Endodermal cell (in vitro differentiated cells): ENCODE measurements at regions not wholly inside any gene's neighbourhood (a gene's known extent, or its start where the extent isn't known, plus 50 kb on each side); places are given as distances from the start of the nearest gene placed in this dataset.
"Not testable (repeated sequence)": the region's sequence is repeated elsewhere in the genome, so short reads cannot be mapped to it uniquely, and the experiment has no call there.

Experiments used
- DNase-seq: peaks from one replicate; pipeline ENCODE4 v3.0.0-alpha.2; 2017
- H3K27ac ChIP-seq: 2 replicates; pipeline ENCODE4 v1.5.1; 2013; ENCODE audit warnings: mild to moderate bottlenecking, low read depth, low read length, moderate library complexity
- H3K27me3 ChIP-seq: 2 replicates; pipeline ENCODE4 v1.6.1; 2013; ENCODE audit warnings: mild to moderate bottlenecking, low read length, moderate library complexity; ENCODE audit not compliant: insufficient read depth, control insufficient read depth, poor library complexity, severe bottlenecking
- H3K36me3 ChIP-seq: 2 replicates; pipeline ENCODE4 v1.7.0; 2013; ENCODE audit warnings: mild to moderate bottlenecking, low read length, moderate library complexity; ENCODE audit not compliant: control insufficient read depth, insufficient read depth
- H3K4me1 ChIP-seq: one replicate; pipeline ENCODE4 v1.7.0; 2013; ENCODE audit warnings: low read length; ENCODE audit not compliant: control insufficient read depth, insufficient read depth
- H3K4me3 ChIP-seq: 2 replicates; pipeline ENCODE4 v1.5.1; 2013; ENCODE audit warnings: mild to moderate bottlenecking, low read length, moderate library complexity
- H3K9ac ChIP-seq: 2 replicates; pipeline ENCODE4 v1.6.1; 2013; ENCODE audit warnings: mild to moderate bottlenecking, low read length, moderate library complexity; ENCODE audit not compliant: poor library complexity, severe bottlenecking; ENCODE audit errors: extremely low read depth
- H3K9me3 ChIP-seq: 2 replicates; pipeline ENCODE4 v1.6.1; 2013; ENCODE audit warnings: mild to moderate bottlenecking, low read length, moderate library complexity; ENCODE audit not compliant: control insufficient read depth
- H3K27ac Mint-ChIP-seq: 2 replicates; pipeline ENCODE4 v1.8.0; 2020; ENCODE audit warnings: mixed read lengths
- H3K27me3 Mint-ChIP-seq: 2 replicates; pipeline ENCODE4 v1.8.0; 2021; ENCODE audit warnings: mild to moderate bottlenecking, mixed read lengths; ENCODE audit not compliant: insufficient read depth
- H3K36me3 Mint-ChIP-seq: 2 replicates; pipeline ENCODE4 v1.8.0; 2020; ENCODE audit warnings: low read depth, mixed read lengths
- H3K4me1 Mint-ChIP-seq: 2 replicates; pipeline ENCODE4 v1.8.0; 2020; ENCODE audit warnings: mixed read lengths
- H3K4me3 Mint-ChIP-seq: 2 replicates; pipeline ENCODE4 v1.8.0; 2020; ENCODE audit warnings: mild to moderate bottlenecking, moderate library complexity, mixed read lengths
- H3K9me3 Mint-ChIP-seq: 2 replicates; pipeline ENCODE4 v1.8.0; 2020; ENCODE audit warnings: mild to moderate bottlenecking, mixed read lengths
- WGBS, 2 experiments: methylation state at CpG; one replicate each; pipeline versions ENCODE4 v1.1.5 to v1.1.7; 2013; ENCODE audit warnings: missing lambda C conversion rate in 2 of 2, mixed read lengths in 1 of 2; ENCODE audit not compliant: insufficient coverage in 1 of 2, insufficient read length in 1 of 2; 5-methylcytosine and 5-hydroxymethylcytosine counted together
- TF ChIP-seq, protein P1 (sequence below): fragments of 200-600 bp; sonication (generic); conservative IDR thresholded peaks from 2 replicates; pipeline ENCODE4 v1.5.0; 2021; ENCODE audit warnings: antibody characterized with exemption, mild to moderate bottlenecking

- Histone ChIP-seq H3K9ac (no peak overlapping the region), H3K9me3 (no peaks in the 10 kb centered on the region), H3K27ac (no peak overlapping the region), H3K4me1 (no peaks in the 10 kb centered on the region), H3K27me3 (no peaks in the 10 kb centered on the region), H3K4me3 (no peak overlapping the region), H3K36me3 (no peaks in the 10 kb centered on the region)
- Mint-ChIP-seq H3K9me3 (peaks cover 4% of the 10 kb centered on the region), H3K4me3 (no peak overlapping the region), H3K36me3 (peaks cover 45% of the 10 kb centered on the region), H3K27me3 (no peaks in the 10 kb centered on the region), H3K4me1 (peaks cover 6% of the 10 kb centered on the region), H3K27ac (no peak overlapping the region)
- 97 to 100% methylated on average over 1 to 3 of the region's 3 CpGs for WGBS, 2 experiments
- TF ChIP-seq, protein P1, sequence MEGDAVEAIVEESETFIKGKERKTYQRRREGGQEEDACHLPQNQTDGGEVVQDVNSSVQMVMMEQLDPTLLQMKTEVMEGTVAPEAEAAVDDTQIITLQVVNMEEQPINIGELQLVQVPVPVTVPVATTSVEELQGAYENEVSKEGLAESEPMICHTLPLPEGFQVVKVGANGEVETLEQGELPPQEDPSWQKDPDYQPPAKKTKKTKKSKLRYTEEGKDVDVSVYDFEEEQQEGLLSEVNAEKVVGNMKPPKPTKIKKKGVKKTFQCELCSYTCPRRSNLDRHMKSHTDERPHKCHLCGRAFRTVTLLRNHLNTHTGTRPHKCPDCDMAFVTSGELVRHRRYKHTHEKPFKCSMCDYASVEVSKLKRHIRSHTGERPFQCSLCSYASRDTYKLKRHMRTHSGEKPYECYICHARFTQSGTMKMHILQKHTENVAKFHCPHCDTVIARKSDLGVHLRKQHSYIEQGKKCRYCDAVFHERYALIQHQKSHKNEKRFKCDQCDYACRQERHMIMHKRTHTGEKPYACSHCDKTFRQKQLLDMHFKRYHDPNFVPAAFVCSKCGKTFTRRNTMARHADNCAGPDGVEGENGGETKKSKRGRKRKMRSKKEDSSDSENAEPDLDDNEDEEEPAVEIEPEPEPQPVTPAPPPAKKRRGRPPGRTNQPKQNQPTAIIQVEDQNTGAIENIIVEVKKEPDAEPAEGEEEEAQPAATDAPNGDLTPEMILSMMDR, result no peak
- no peak for DNase-seq
Measured at GRCh38 chr6:14415452-14415851, 297.9 kb downstream of the CD83 start.

DNA sequence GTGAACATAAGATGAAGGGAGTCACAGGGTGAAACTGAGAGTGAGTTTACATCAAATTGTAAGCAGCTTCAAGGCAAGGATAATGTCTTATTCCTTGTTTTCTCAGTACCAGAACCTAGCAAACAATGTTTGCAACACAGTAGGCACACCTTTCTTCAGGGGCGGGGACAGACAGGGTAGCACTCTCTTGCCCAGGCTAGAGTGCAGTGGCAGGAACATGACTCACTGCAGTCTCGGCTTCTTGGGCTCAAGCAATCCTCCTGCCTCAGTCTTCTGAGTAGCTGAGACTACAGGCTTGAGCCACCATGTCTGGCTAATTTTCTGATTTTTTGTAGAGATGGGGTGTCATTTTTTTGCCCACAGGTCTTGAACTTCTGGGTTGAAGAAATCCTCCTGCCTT is 299.8 kb downstream of the CD83 start:
- H3K27ac Mint-ChIP-seq, result no peak overlapping the region
- Histone ChIP-seq H3K36me3 (no peaks in the 10 kb centered on the region), H3K4me1 (no peaks in the 10 kb centered on the region), H3K4me3 (no peak overlapping the region), H3K27ac (no peak overlapping the region), H3K9me3 (no peaks in the 10 kb centered on the region), H3K27me3 (no peaks in the 10 kb centered on the region), H3K9ac (no peak overlapping the region)
- H3K27me3 Mint-ChIP-seq, result no peaks in the 10 kb centered on the region
- H3K4me1 Mint-ChIP-seq, result no peaks in the 10 kb centered on the region
- H3K4me3 Mint-ChIP-seq, result no peak overlapping the region
- 93 to 100% methylated on average over 1 to 2 of the region's 2 CpGs for WGBS, 2 experiments
- TF ChIP-seq, protein P1, result no peak
- peaks cover 53% of the 10 kb centered on the region for H3K36me3 Mint-ChIP-seq
- peaks cover 4% of the 10 kb centered on the region for H3K9me3 Mint-ChIP-seq
- no peak for DNase-seq

DNA sequence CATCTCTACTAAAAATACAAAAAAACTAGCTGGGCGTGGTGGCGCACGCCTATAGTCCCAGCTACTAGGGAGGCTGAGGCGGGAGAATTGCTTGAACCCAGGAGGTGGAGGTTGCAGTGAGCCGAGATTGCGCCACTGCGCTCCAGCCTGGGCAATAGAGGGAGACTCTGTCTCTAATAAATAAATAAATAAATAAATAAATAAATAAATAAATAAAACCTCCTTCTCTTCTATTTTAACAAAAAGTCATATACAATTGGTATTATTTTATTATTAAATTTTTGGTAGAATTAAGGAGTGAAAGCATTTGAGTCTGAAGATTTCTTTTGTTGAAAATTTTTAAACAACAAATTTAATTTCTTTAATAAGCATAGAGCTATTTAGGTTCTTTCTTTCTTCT is 301.7 kb downstream of the CD83 start:
- H3K9me3 ChIP-seq, H3K4me3 Mint-ChIP-seq, H3K27me3 ChIP-seq, H3K27ac Mint-ChIP-seq, H3K4me1 ChIP-seq, DNase-seq, H3K4me1 Mint-ChIP-seq, H3K27me3 Mint-ChIP-seq, H3K27ac ChIP-seq, H3K9ac ChIP-seq, H3K4me3 ChIP-seq, H3K36me3 ChIP-seq, H3K9me3 Mint-ChIP-seq: not testable (repeated sequence)
- peaks cover 56% of the 10 kb centered on the region for H3K36me3 Mint-ChIP-seq
- WGBS, 2 experiments, result 91% methylated on average over 4 of the region's 7 CpGs; no CpG with 5 or more reads in 1 of the 2 experiments

GRCh38 chr6:14422061-14422460 is 304.5 kb downstream of the CD83 start:
- Histone ChIP-seq H3K27me3 (no peaks in the 10 kb centered on the region), H3K4me3 (no peak overlapping the region), H3K4me1 (peaks cover 8% of the 10 kb centered on the region), H3K36me3 (no peaks in the 10 kb centered on the region), H3K9ac (no peak overlapping the region), H3K27ac (no peak overlapping the region), H3K9me3 (no peaks in the 10 kb centered on the region)
- TF ChIP-seq, protein P1, result no peak
- no peak for DNase-seq
- Mint-ChIP-seq H3K27ac (no peak overlapping the region), H3K36me3 (peaks cover 49% of the 10 kb centered on the region), H3K4me3 (no peak overlapping the region), H3K27me3 (no peaks in the 10 kb centered on the region), H3K4me1 (peaks cover 16% of the 10 kb centered on the region), H3K9me3 (peaks cover 4% of the 10 kb centered on the region)
- 88 to 97% methylated on average over 4 to 6 of the region's 6 CpGs for WGBS, 2 experiments
